Panc1 (cell line): ENCODE measurements at regions not wholly inside any gene's neighbourhood (a gene's known extent, or its start where the extent isn't known, plus 50 kb on each side); places are given as distances from the start of the nearest gene placed in this dataset.

Experiments used
- ATAC-seq: fragments of 200-7000 bp; cut with Tn5 transposase; 2 replicates; pipeline ENCODE4 v1.9.1; 2020; ENCODE audit warnings: mild to moderate bottlenecking, moderate library complexity
- BruUV-seq: library from RNA; stranded (reverse); fragments of 400-500 nt; replicated peaks from 2 replicates; lab custom pipeline; 2021; lab: Mats Ljungman, UMichigan
- CTCF ChIA-PET: fragments of 300-600 bp; sonication (Branson Sonifier 250); formaldehyde crosslinking; loops from one replicate; lab custom pipeline; 2022; ENCODE audit warnings: antibody characterized with exemption; lab: Charles Lee
- POLR2A ChIA-PET: fragments of 300-600 bp; sonication (Branson Sonifier 250); formaldehyde crosslinking; loops from one replicate; lab custom pipeline; 2022; ENCODE audit warnings: antibody characterized with exemption; lab: Charles Lee
- DNase-seq: peaks from one replicate; pipeline ENCODE4 v3.0.0-alpha.2; 2010; ENCODE audit warnings: low read depth, low spot score
- H3K27ac ChIP-seq: 2 replicates; pipeline ENCODE4 v1.5.1; 2011; ENCODE audit warnings: mild to moderate bottlenecking, low read length, inconsistent platforms
- H3K27me3 ChIP-seq: fragments of 200-500 bp; sonication (Bioruptor generic); 2 replicates; pipeline ENCODE4 v1.6.0; 2014; ENCODE audit warnings: low read length, inconsistent platforms; ENCODE audit not compliant: control insufficient read depth, insufficient read depth
- H3K36me3 ChIP-seq: fragments of 200-500 bp; sonication (Bioruptor generic); 2 replicates; pipeline ENCODE4 v1.5.1; 2014; ENCODE audit warnings: inconsistent platforms, mild to moderate bottlenecking, low read length, moderate library complexity; ENCODE audit not compliant: control insufficient read depth, insufficient read depth
- H3K4me1 ChIP-seq: 2 replicates; pipeline ENCODE4 v1.5.1; 2011; ENCODE audit warnings: inconsistent platforms, mild to moderate bottlenecking, low read length, moderate library complexity; ENCODE audit not compliant: control insufficient read depth, insufficient read depth
- H3K4me3 ChIP-seq, 2 experiments: 2 replicates each; pipeline ENCODE4 v1.5.1; 2011 to 2012; ENCODE audit warnings: low read depth in 2 of 2, low read length in 2 of 2, mild to moderate bottlenecking in 2 of 2, inconsistent platforms in 1 of 2, moderate library complexity in 1 of 2
- H3K9me3 ChIP-seq: fragments of 200-500 bp; sonication (Bioruptor generic); 2 replicates; pipeline ENCODE4 v1.5.1; 2014; ENCODE audit warnings: low read depth, mild to moderate bottlenecking, inconsistent platforms, low read length, moderate library complexity; ENCODE audit not compliant: control insufficient read depth, insufficient read depth
- CTCF ChIP-seq: fragments of 450-650 bp; IDR thresholded peaks from 2 replicates; pipeline ENCODE4 v1.5.1; 2017; ENCODE audit warnings: mild to moderate bottlenecking
- POLR2AphosphoS5 ChIP-seq: IDR thresholded peaks from 2 replicates; pipeline ENCODE4 v1.6.1; 2012; ENCODE audit warnings: mild to moderate bottlenecking, low read depth, low read length, moderate library complexity
- REST ChIP-seq, 2 experiments: IDR thresholded peaks; 2 replicates each; pipeline ENCODE4 v1.6.1; 2011 to 2012; ENCODE audit warnings: low read depth in 2 of 2, control low read depth in 1 of 2, low read length in 1 of 2, mild to moderate bottlenecking in 1 of 2, moderate library complexity in 1 of 2; ENCODE audit not compliant: insufficient read depth in 1 of 2
- SIN3A ChIP-seq: IDR thresholded peaks from 2 replicates; pipeline ENCODE4 v1.6.1; 2012; ENCODE audit warnings: low read depth, mild to moderate bottlenecking, low read length, moderate library complexity, borderline replicate concordance; ENCODE audit not compliant: insufficient read depth
- TCF7L2 ChIP-seq: IDR thresholded peaks from 2 replicates; pipeline ENCODE4 v1.6.1; 2011; ENCODE audit warnings: mild to moderate bottlenecking, low read depth, low read length, inconsistent platforms
- in situ Hi-C: cut with HindIII; loops from 2 replicates; pipeline ENCODE4 v1.10.0; 2016; ENCODE audit warnings: low sequenced_read_pairs, low pct_unique_long_range_greater_than_20kb
- intact Hi-C: fragments of 100-400 bp; cut with micrococcal nuclease; formaldehyde crosslinking; loops from one replicate; pipeline ENCODE4 v1.10.0; 2022; ENCODE audit not compliant: unreplicated experiment

- no peak overlapping the region for H3K4me3 ChIP-seq
- DNase-seq (no peak), ATAC-seq (no peak)
- H3K9me3 ChIP-seq = peaks cover 5% of the 10 kb centered on the region; the same call in 1 of the 2 replicates
- no peaks in the 10 kb centered on the region for H3K36me3 ChIP-seq
- BruUV-seq = no TSS peak
- no peak for TF ChIP-seq TCF7L2
- TF ChIP-seq SIN3A = no peak
- no peak for TF ChIP-seq POLR2AphosphoS5
- TF ChIP-seq CTCF = no peak
- TF ChIP-seq REST (IDR thresholded peaks at IDR 0.05; ENCODE audit: insufficient read depth in 1 of 2, low read depth in 2 of 2, low read length in 1 of 2) = no peak
- ChIA-PET POLR2A (no interaction called here), CTCF (no interaction called here)
- intact Hi-C loops (no loop called here), in situ Hi-C loops (no loop called here)
- H3K27me3 ChIP-seq = no peaks in the 10 kb centered on the region
- H3K27ac ChIP-seq = no peak overlapping the region
- no peaks in the 10 kb centered on the region for H3K4me1 ChIP-seq
Measured at GRCh38 chr2:234606896-234607295, 110.0 kb upstream of the ARL4C start.

GRCh38 chr2:234603619-234604018 lies 106.7 kb upstream of the ARL4C start:
- no peaks in the 10 kb centered on the region for H3K36me3 ChIP-seq
- DNase-seq = no peak
- in situ Hi-C loops = no loop called here
- no peaks in the 10 kb centered on the region for H3K4me1 ChIP-seq
- no peaks in the 10 kb centered on the region for H3K27me3 ChIP-seq
- ChIA-PET CTCF (no interaction called here), POLR2A (no interaction called here)
- no peak overlapping the region for H3K27ac ChIP-seq
- ATAC-seq = no peak
- no peak for TF ChIP-seq REST (IDR thresholded peaks at IDR 0.05; ENCODE audit: insufficient read depth in 1 of 2, low read depth in 2 of 2, low read length in 1 of 2)
- TF ChIP-seq CTCF = no peak; the same call in 1 of the 2 replicates
- TF ChIP-seq POLR2AphosphoS5 = no peak
- TF ChIP-seq TCF7L2 = no peak
- no peak for TF ChIP-seq SIN3A
- intact Hi-C loops = no loop called here
- no peak overlapping the region for H3K4me3 ChIP-seq
- H3K9me3 ChIP-seq = no peaks in the 10 kb centered on the region
- no TSS peak for BruUV-seq
